Trophoblast cell (in vitro differentiated cells and primary cell): ENCODE measurements at regions not wholly inside any gene's neighbourhood (a gene's known extent, or its start where the extent isn't known, plus 50 kb on each side); places are given as distances from the start of the nearest gene placed in this dataset.

Source experiments
- DNase-seq, 2 donors: peaks; one replicate each; pipeline ENCODE4 v3.0.0-alpha.2; 2016
- H2AFZ ChIP-seq: 2 replicates; pipeline ENCODE4 v1.6.1; 2013; ENCODE audit warnings: low read length, moderate library complexity, mild to moderate bottlenecking; ENCODE audit not compliant: insufficient read depth, poor library complexity
- H2AK5ac ChIP-seq: 2 replicates; pipeline ENCODE4 v1.6.1; 2013; ENCODE audit warnings: mild to moderate bottlenecking, low read length
- H2BK120ac ChIP-seq: 2 replicates; pipeline ENCODE4 v1.6.1; 2013; ENCODE audit warnings: low read length, mild to moderate bottlenecking, moderate library complexity; ENCODE audit not compliant: insufficient read depth, poor library complexity
- H2BK12ac ChIP-seq: 2 replicates; pipeline ENCODE4 v1.6.1; 2013; ENCODE audit warnings: mild to moderate bottlenecking, low read length, moderate library complexity
- H2BK5ac ChIP-seq: 2 replicates; pipeline ENCODE4 v1.6.1; 2013; ENCODE audit warnings: low read length, low read depth, moderate library complexity, mild to moderate bottlenecking; ENCODE audit not compliant: poor library complexity
- H3K14ac ChIP-seq: 2 replicates; pipeline ENCODE4 v1.6.1; 2013; ENCODE audit warnings: mild to moderate bottlenecking, low read length
- H3K18ac ChIP-seq: 2 replicates; pipeline ENCODE4 v1.6.1; 2013; ENCODE audit warnings: mild to moderate bottlenecking, low read length
- H3K23ac ChIP-seq: 2 replicates; pipeline ENCODE4 v1.6.1; 2013; ENCODE audit warnings: low read length
- H3K27ac ChIP-seq: 2 replicates; pipeline ENCODE4 v1.5.1; 2013; ENCODE audit warnings: low read depth, mild to moderate bottlenecking, inconsistent platforms, low read length, moderate library complexity
- H3K27me3 ChIP-seq: 2 replicates; pipeline ENCODE4 v1.6.1; 2013; ENCODE audit warnings: inconsistent platforms, mild to moderate bottlenecking, low read length, moderate library complexity; ENCODE audit not compliant: insufficient read depth
- H3K36me3 ChIP-seq, 2 experiments: 1 replicate in 1 of 2; 2 replicates in 1 of 2; pipeline ENCODE4 v1.6.1; 2013; ENCODE audit warnings: low read length in 2 of 2, mild to moderate bottlenecking in 2 of 2, moderate library complexity in 1 of 2; ENCODE audit not compliant: insufficient read depth in 2 of 2, control insufficient read depth in 1 of 2
- H3K4ac ChIP-seq: 2 replicates; pipeline ENCODE4 v1.6.1; 2013; ENCODE audit warnings: low read depth, mild to moderate bottlenecking, low read length, moderate library complexity
- H3K4me1 ChIP-seq, 2 experiments: 1 replicate in 1 of 2; 2 replicates in 1 of 2; pipeline ENCODE4 v1.6.1; 2013; ENCODE audit warnings: low read length in 2 of 2, mild to moderate bottlenecking in 2 of 2, moderate library complexity in 1 of 2; ENCODE audit not compliant: insufficient read depth in 2 of 2, control insufficient read depth in 1 of 2
- H3K4me2 ChIP-seq: 2 replicates; pipeline ENCODE4 v1.6.1; 2013; ENCODE audit warnings: inconsistent platforms, mild to moderate bottlenecking, low read length, moderate library complexity
- H3K4me3 ChIP-seq: 2 replicates; pipeline ENCODE4 v1.5.1; 2013; ENCODE audit warnings: mild to moderate bottlenecking, low read depth, low read length, inconsistent platforms
- H3K79me1 ChIP-seq: one replicate; pipeline ENCODE4 v1.6.1; 2013; ENCODE audit warnings: low read length
- H3K79me2 ChIP-seq: 2 replicates; pipeline ENCODE4 v1.6.1; 2013; ENCODE audit warnings: low read length, mild to moderate bottlenecking; ENCODE audit not compliant: control insufficient read depth, insufficient read depth, poor library complexity
- H3K9ac ChIP-seq: 2 replicates; pipeline ENCODE4 v1.6.1; 2013; ENCODE audit warnings: mild to moderate bottlenecking, low read length
- H3K9me3 ChIP-seq: 2 replicates; pipeline ENCODE4 v1.6.1; 2013; ENCODE audit warnings: low read depth, mild to moderate bottlenecking, control low read depth, inconsistent platforms, low read length; ENCODE audit not compliant: insufficient read depth
- H4K12ac ChIP-seq: 2 replicates; pipeline ENCODE4 v1.6.1; 2013; ENCODE audit warnings: low read depth, mild to moderate bottlenecking, low read length, moderate library complexity
- H4K8ac ChIP-seq: 2 replicates; pipeline ENCODE4 v1.6.1; 2013; ENCODE audit warnings: low read depth, mild to moderate bottlenecking, low read length, moderate library complexity
- H4K91ac ChIP-seq: one replicate; pipeline ENCODE4 v1.6.1; 2013; ENCODE audit warnings: low read depth, mild to moderate bottlenecking, low read length, moderate library complexity
- WGBS: extraction: QIAGEN DNeasy Blood & Tissue Kit; methylation state at CpG from one replicate; pipeline ENCODE4 v1.1.7; 2013; ENCODE audit warnings: missing lambda C conversion rate; ENCODE audit not compliant: insufficient read length, insufficient coverage; ENCODE audit errors: extremely low coverage; 5-methylcytosine and 5-hydroxymethylcytosine counted together

DNA sequence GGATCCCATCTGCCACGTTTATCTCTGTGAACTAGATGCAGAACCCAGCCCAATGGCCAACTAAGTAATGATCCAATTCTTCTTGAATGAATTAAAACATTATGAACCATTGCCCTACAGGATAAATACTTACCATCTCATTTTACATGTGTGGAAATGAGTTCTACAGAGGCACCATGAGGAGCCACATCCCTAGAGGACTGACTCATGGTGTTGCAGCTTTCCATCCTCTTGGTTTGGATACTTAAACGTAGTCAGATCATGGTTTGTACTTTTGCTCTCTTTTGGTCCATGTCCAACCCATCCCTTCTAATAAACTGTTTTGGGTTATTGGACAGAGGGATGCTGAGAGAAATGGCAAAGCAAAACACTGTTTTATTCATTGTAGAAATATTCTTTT lies 484.8 kb downstream of the EBF1 start:
- H3K18ac ChIP-seq, result no peak overlapping the region
- H3K79me2 ChIP-seq, result no peaks in the 10 kb centered on the region
- no CpG with 5 or more reads among the region's 2 CpGs for WGBS
- H3K4ac ChIP-seq, result no peak overlapping the region
- H2AFZ ChIP-seq, result no peak overlapping the region
- no peak overlapping the region for H3K4me2 ChIP-seq
- no peaks in the 10 kb centered on the region for H3K79me1 ChIP-seq
- H3K9ac ChIP-seq, result no peak overlapping the region
- H2BK120ac ChIP-seq, result no peak overlapping the region
- no peak overlapping the region for H2BK5ac ChIP-seq
- H2BK12ac ChIP-seq, result no peak overlapping the region
- no peak overlapping the region for H3K4me3 ChIP-seq
- no peaks in the 10 kb centered on the region for H3K4me1 ChIP-seq
- no peak overlapping the region for H4K12ac ChIP-seq
- no peak overlapping the region for H2AK5ac ChIP-seq
- H3K9me3 ChIP-seq, result no peaks in the 10 kb centered on the region
- no peak overlapping the region for H4K91ac ChIP-seq
- H3K14ac ChIP-seq, result no peak overlapping the region
- H3K27me3 ChIP-seq, result no peaks in the 10 kb centered on the region
- no peak overlapping the region for H4K8ac ChIP-seq
- no peak for DNase-seq
- H3K27ac ChIP-seq, result no peak overlapping the region
- H3K23ac ChIP-seq, result no peak overlapping the region
- H3K36me3 ChIP-seq, result no peaks in the 10 kb centered on the region

DNA sequence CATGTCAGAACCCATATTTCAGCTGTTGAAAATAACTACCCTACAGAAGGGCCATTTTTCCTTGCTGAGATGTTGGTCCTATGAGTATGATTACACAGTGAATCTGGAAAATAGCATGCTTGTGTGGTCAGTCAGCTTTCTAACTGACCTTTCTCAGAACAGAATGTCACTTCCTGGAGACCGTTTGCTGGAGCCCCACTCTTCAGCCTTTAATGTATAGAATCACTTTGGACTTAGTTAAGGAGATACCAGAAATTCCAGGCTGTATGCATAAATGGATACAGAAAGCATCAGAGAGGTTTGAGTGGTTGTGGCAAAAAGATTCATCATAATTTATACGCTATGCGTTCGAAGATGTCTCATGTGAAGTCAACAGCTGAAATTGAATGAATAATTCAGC lies 488.1 kb downstream of the EBF1 start:
- Histone ChIP-seq H2BK12ac (no peak overlapping the region), H4K12ac (no peak overlapping the region), H3K4ac (no peak overlapping the region), H3K9me3 (no peaks in the 10 kb centered on the region), H3K4me2 (no peak overlapping the region), H2AFZ (no peak overlapping the region), H3K18ac (no peak overlapping the region), H3K36me3 (no peaks in the 10 kb centered on the region), H3K79me2 (no peaks in the 10 kb centered on the region), H2AK5ac (no peak overlapping the region), H2BK120ac (no peak overlapping the region), H3K27me3 (no peaks in the 10 kb centered on the region), H3K4me3 (no peak overlapping the region), H3K79me1 (no peaks in the 10 kb centered on the region), H2BK5ac (no peak overlapping the region), H4K8ac (no peak overlapping the region), H3K9ac (no peak overlapping the region), H3K14ac (no peak overlapping the region), H3K4me1 (no peaks in the 10 kb centered on the region), H3K23ac (no peak overlapping the region), H3K27ac (no peak overlapping the region), H4K91ac (no peak overlapping the region)
- WGBS, result no CpG with 5 or more reads among the region's 4 CpGs
- DNase-seq, result no peak

DNA sequence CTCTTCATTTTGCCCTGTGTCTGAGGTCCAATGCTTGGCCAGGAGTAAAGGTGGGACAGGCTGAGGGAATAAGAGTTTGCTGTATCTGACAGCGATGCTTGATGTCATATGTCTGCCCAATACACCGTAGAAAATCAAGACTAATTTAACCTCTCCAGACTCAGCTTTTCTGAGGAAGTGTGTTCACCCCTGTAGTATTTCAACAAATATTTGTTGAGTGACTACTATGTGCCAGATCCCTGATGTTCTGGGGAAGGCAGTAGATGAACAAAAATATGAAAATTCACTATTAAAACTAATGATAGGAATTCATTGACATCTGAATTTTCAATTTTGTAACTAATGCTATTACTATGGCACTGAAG lies 489.7 kb downstream of the EBF1 start:
- Histone ChIP-seq H3K79me1 (no peaks in the 10 kb centered on the region), H3K4me1 (no peaks in the 10 kb centered on the region), H3K79me2 (no peaks in the 10 kb centered on the region), H2BK120ac (no peak overlapping the region), H3K14ac (no peak overlapping the region), H2BK5ac (no peak overlapping the region), H3K9me3 (no peaks in the 10 kb centered on the region), H3K36me3 (no peaks in the 10 kb centered on the region), H3K27ac (no peak overlapping the region), H4K91ac (no peak overlapping the region), H4K8ac (no peak overlapping the region), H4K12ac (no peak overlapping the region), H2AFZ (no peak overlapping the region), H2BK12ac (no peak overlapping the region), H3K4me2 (no peak overlapping the region), H3K4ac (no peak overlapping the region), H2AK5ac (no peak overlapping the region), H3K4me3 (no peak overlapping the region), H3K27me3 (no peaks in the 10 kb centered on the region), H3K9ac (no peak overlapping the region), H3K18ac (no peak overlapping the region), H3K23ac (no peak overlapping the region)
- no CpG with 5 or more reads among the region's 2 CpGs for WGBS
- DNase-seq, result no peak

DNA sequence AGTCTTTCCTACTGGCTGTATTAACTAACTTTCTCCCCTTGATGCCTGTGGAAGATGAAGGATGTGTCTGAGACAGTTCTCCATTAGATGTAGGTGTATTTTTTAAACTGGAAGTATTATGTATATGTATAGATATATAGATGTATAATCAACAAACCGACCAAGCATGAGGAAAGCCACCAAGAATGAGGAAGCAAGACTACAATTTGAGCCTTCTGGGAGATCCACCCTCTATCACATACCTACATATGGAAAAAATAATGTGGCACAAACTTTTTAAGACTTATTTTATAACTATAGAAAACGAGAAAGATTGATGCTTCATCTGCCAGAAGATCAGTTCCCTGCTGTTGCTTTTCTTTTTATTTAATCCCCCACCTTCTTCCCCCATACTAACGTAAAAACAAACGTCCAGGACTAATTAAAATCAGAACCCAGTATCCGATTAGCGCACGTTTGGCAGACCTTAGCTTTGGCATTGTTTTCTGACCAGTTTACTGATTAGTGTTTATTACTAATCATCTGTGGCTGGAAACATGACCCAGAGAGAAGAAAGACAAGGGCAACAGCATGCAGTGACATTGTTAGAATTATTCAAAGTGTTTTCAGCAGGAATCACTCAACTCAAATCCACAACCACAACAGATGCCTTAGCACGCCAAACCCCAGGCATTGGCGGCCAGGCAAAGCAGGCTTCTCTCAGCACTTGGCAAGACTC lies 490.2 kb downstream of the EBF1 start:
- no peak for DNase-seq
- H3K36me3 ChIP-seq, result no peaks in the 10 kb centered on the region
- no peaks in the 10 kb centered on the region for H3K79me2 ChIP-seq
- no peak overlapping the region for H2BK12ac ChIP-seq
- H3K4me2 ChIP-seq, result no peak overlapping the region
- H3K4ac ChIP-seq, result no peak overlapping the region
- no peak overlapping the region for H3K23ac ChIP-seq
- no peak overlapping the region for H3K4me3 ChIP-seq
- 100% methylated on average over 2 of the region's 9 CpGs for WGBS
- H3K14ac ChIP-seq, result no peak overlapping the region
- no peak overlapping the region for H4K8ac ChIP-seq
- H4K12ac ChIP-seq, result no peak overlapping the region
- H4K91ac ChIP-seq, result no peak overlapping the region
- no peak overlapping the region for H3K27ac ChIP-seq
- no peak overlapping the region for H3K18ac ChIP-seq
- no peak overlapping the region for H3K9ac ChIP-seq
- H2AK5ac ChIP-seq, result no peak overlapping the region
- no peaks in the 10 kb centered on the region for H3K27me3 ChIP-seq
- no peak overlapping the region for H2AFZ ChIP-seq
- no peaks in the 10 kb centered on the region for H3K4me1 ChIP-seq
- H3K9me3 ChIP-seq, result no peaks in the 10 kb centered on the region
- no peaks in the 10 kb centered on the region for H3K79me1 ChIP-seq
- H2BK5ac ChIP-seq, result no peak overlapping the region
- H2BK120ac ChIP-seq, result no peak overlapping the region
